ENCODE measurements at regions not wholly inside any gene's neighbourhood (a gene's known extent, or its start where the extent isn't known, plus 50 kb on each side); places are given as distances from the start of the nearest gene placed in this dataset.
"Not testable (repeated sequence)": the region's sequence is repeated elsewhere in the genome, so short reads cannot be mapped to it uniquely, and the experiment has no call there.

GRCh38 chr13:90594681-90595080 is 752.8 kb upstream of the MIR17HG start:
- DNase-seq (ENCODE audit: low spot score): no peak

GRCh38 chr13:90605664-90606063 is 741.8 kb upstream of the MIR17HG start:
- DNase-seq (ENCODE audit: low spot score): no peak

- DNase-seq (ENCODE audit: low spot score): not testable (repeated sequence)
Observed at GRCh38 chr13:90606921-90607320, 740.6 kb upstream of the MIR17HG start.

GRCh38 chr13:90612391-90612790 is 735.1 kb upstream of the MIR17HG start:
- no peak for DNase-seq (ENCODE audit: low spot score)

GRCh38 chr13:90613076-90613795 is 734.3 kb upstream of the MIR17HG start:
- no peak for DNase-seq (ENCODE audit: low spot score)

- no peak for DNase-seq (ENCODE audit: low spot score)
Observed at GRCh38 chr13:90615236-90615635, 732.3 kb upstream of the MIR17HG start.

- DNase-seq (ENCODE audit: low spot score): no peak
Observed at GRCh38 chr13:90615767-90616166, 731.7 kb upstream of the MIR17HG start.

GRCh38 chr13:90618133-90618532 is 729.4 kb upstream of the MIR17HG start:
- DNase-seq (ENCODE audit: low spot score): no peak

- DNase-seq (ENCODE audit: low spot score): no peak
Observed at GRCh38 chr13:90622541-90622940, 724.9 kb upstream of the MIR17HG start.

GRCh38 chr13:90623318-90624011 is 724.0 kb upstream of the MIR17HG start:
- DNase-seq (ENCODE audit: low spot score): no peak

GRCh38 chr13:90627813-90628212 is 719.7 kb upstream of the MIR17HG start:
- no peak for DNase-seq (ENCODE audit: low spot score)

GRCh38 chr13:90628471-90628870 is 719.0 kb upstream of the MIR17HG start:
- DNase-seq (ENCODE audit: low spot score): no peak

GRCh38 chr13:90630716-90631115 is 716.8 kb upstream of the MIR17HG start:
- DNase-seq (ENCODE audit: low spot score): no peak

- DNase-seq (ENCODE audit: low spot score): no peak
Observed at GRCh38 chr13:90632184-90632583, 715.3 kb upstream of the MIR17HG start.

GRCh38 chr13:90633849-90634248 is 713.6 kb upstream of the MIR17HG start:
- no peak for DNase-seq (ENCODE audit: low spot score)

- DNase-seq (ENCODE audit: low spot score): no peak
Observed at GRCh38 chr13:90640976-90641375, 706.5 kb upstream of the MIR17HG start.

- no peak for DNase-seq (ENCODE audit: low spot score)
Observed at GRCh38 chr13:90641884-90642283, 705.6 kb upstream of the MIR17HG start.

GRCh38 chr13:90645582-90645981 is 701.9 kb upstream of the MIR17HG start:
- no peak for DNase-seq (ENCODE audit: low spot score)

- DNase-seq (ENCODE audit: low spot score): no peak
Observed at GRCh38 chr13:90648497-90648896, 699.0 kb upstream of the MIR17HG start.

GRCh38 chr13:90652036-90652435 is 695.5 kb upstream of the MIR17HG start:
- no peak for DNase-seq (ENCODE audit: low spot score)

- DNase-seq (ENCODE audit: low spot score): no peak
Observed at GRCh38 chr13:90654970-90655369, 692.5 kb upstream of the MIR17HG start.

- DNase-seq (ENCODE audit: low spot score): not testable (repeated sequence)
Observed at GRCh38 chr13:90664200-90664599, 683.3 kb upstream of the MIR17HG start.

GRCh38 chr13:90673746-90674145 is 673.7 kb upstream of the MIR17HG start:
- no peak for DNase-seq (ENCODE audit: low spot score)

- DNase-seq (ENCODE audit: low spot score): no peak
Observed at GRCh38 chr13:90675129-90675528, 672.4 kb upstream of the MIR17HG start.

Data from AG08396 (cell line).